ENCODE measurements at regions not wholly inside any gene's neighbourhood (a gene's known extent, or its start where the extent isn't known, plus 50 kb on each side); places are given as distances from the start of the nearest gene placed in this dataset.

DNA sequence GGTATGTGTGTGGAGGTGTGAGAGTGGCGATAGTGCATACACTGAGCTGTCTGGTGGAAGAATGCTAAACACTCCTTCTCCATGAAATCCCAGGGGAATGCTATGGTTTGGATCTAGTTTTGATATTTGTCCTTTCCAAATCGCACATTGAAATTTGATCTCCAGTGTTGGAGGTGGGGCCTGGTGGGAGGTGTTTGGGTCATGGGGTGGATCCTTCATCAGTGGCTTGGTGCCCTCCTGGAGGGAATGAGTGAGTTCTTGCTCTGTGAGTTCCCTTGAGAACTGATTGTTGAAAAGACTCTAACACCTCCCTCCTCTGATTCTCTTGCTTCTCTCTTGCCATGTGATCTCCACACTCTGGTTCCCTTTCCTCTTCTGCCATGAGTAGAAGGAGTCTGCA is 114.1 kb upstream of the HHIP start:
- Histone ChIP-seq H4K91ac (ENCODE audit: low read length) (no peak overlapping the region), H2BK5ac (ENCODE audit: low read depth, low read length, poor library complexity, severe bottlenecking) (no peak overlapping the region), H2AFZ (ENCODE audit: low read depth, low read length) (no peak overlapping the region), H3K79me1 (replicated peaks; ENCODE audit: low read length, poor library complexity, severe bottlenecking) (no peaks in the 10 kb centered on the region), H3K14ac (ENCODE audit: low read length in 2 of 2) (no peak overlapping the region), H2AK5ac (ENCODE audit: low read length, severe bottlenecking) (no peak overlapping the region), H3K4me2 (ENCODE audit: low read length, poor library complexity, severe bottlenecking) (no peak overlapping the region), H3K4me3 (ENCODE audit: insufficient read depth in 1 of 2, low read depth in 1 of 2, low read length in 2 of 2) (no peak overlapping the region), H3K18ac (ENCODE audit: low read depth in 1 of 2, low read length in 2 of 2) (no peak overlapping the region), H3K4me1 (ENCODE audit: control insufficient read depth, insufficient read depth, low read depth, low read length) (no peaks in the 10 kb centered on the region), H2BK12ac (ENCODE audit: low read length in 2 of 2) (no peak overlapping the region), H3K9me3 (ENCODE audit: control insufficient read depth, low read length) (no peaks in the 10 kb centered on the region), H2BK120ac (ENCODE audit: low read depth, low read length) (no peak overlapping the region), H3K9ac (ENCODE audit: low read length) (no peak overlapping the region), H3K23ac (ENCODE audit: low read length in 2 of 2) (no peak overlapping the region), H3K4ac (ENCODE audit: low read depth in 1 of 2, low read length in 2 of 2) (no peak overlapping the region), H4K8ac (ENCODE audit: low read length) (no peak overlapping the region), H3K36me3 (ENCODE audit: control insufficient read depth in 1 of 2, insufficient read depth in 2 of 2, low read depth in 1 of 2, low read length in 2 of 2) (no peaks in the 10 kb centered on the region), H3K27ac (ENCODE audit: low read length, poor library complexity, severe bottlenecking) (no peak overlapping the region), H3K27me3 (ENCODE audit: control insufficient read depth in 1 of 2, insufficient read depth in 1 of 2, low read length in 2 of 2) (no peaks in the 10 kb centered on the region), H2BK15ac (ENCODE audit: low read depth, poor library complexity, severe bottlenecking) (no peak overlapping the region)
- 100% methylated on average over 1 of the region's 2 CpGs for WGBS
- no peak for DNase-seq

DNA sequence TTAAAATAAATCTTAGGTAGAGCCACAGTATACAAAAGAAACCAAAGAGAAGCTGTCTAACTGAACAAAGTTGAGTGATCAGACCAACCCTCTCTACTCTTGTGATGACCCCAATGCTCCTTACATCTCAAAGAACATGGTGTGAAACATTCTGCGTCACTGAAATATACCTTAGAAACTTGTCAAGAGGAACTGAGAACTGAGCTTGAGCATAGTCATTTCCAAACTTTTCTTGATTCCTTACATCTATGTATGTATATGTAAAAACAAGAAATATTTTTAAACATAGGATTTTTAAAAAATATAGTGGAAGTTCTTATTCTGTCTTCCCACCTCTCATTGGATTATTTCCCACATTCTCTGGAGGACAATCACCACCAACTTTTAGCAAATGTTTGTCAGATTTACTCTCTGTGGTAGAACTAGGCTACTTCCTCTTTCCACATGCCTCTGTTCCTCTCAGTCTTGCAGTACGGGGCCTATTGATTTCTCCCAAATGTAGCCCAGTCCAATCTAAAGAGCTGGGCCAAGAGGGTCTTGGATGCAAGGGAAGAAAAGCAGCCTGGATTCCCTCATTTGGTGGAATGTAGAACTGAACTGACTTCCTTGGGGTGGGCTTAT is 98.2 kb upstream of the HHIP start:
- Histone ChIP-seq H2AK5ac (ENCODE audit: low read length, severe bottlenecking) (no peak overlapping the region), H2BK5ac (ENCODE audit: low read depth, low read length, poor library complexity, severe bottlenecking) (no peak overlapping the region), H3K9ac (ENCODE audit: low read length) (no peak overlapping the region), H2BK120ac (ENCODE audit: low read depth, low read length) (no peak overlapping the region), H3K9me3 (ENCODE audit: control insufficient read depth, low read length) (peaks cover 11% of the 10 kb centered on the region), H3K4me2 (ENCODE audit: low read length, poor library complexity, severe bottlenecking) (no peak overlapping the region), H4K91ac (ENCODE audit: low read length) (no peak overlapping the region), H3K4me3 (ENCODE audit: insufficient read depth in 1 of 2, low read depth in 1 of 2, low read length in 2 of 2) (no peak overlapping the region), H3K79me1 (replicated peaks; ENCODE audit: low read length, poor library complexity, severe bottlenecking) (no peaks in the 10 kb centered on the region), H2BK12ac (ENCODE audit: low read length in 2 of 2) (no peak overlapping the region), H3K4me1 (ENCODE audit: control insufficient read depth, insufficient read depth, low read depth, low read length) (no peaks in the 10 kb centered on the region), H3K27ac (ENCODE audit: low read length, poor library complexity, severe bottlenecking) (no peak overlapping the region), H3K14ac (ENCODE audit: low read length in 2 of 2) (no peak overlapping the region), H3K27me3 (ENCODE audit: control insufficient read depth in 1 of 2, insufficient read depth in 1 of 2, low read length in 2 of 2) (no peaks in the 10 kb centered on the region), H3K23ac (ENCODE audit: low read length in 2 of 2) (no peak overlapping the region), H2AFZ (ENCODE audit: low read depth, low read length) (no peak overlapping the region), H3K4ac (ENCODE audit: low read depth in 1 of 2, low read length in 2 of 2) (no peak overlapping the region), H2BK15ac (ENCODE audit: low read depth, poor library complexity, severe bottlenecking) (no peak overlapping the region), H3K18ac (ENCODE audit: low read depth in 1 of 2, low read length in 2 of 2) (no peak overlapping the region), H3K36me3 (ENCODE audit: control insufficient read depth in 1 of 2, insufficient read depth in 2 of 2, low read depth in 1 of 2, low read length in 2 of 2) (no peaks in the 10 kb centered on the region), H4K8ac (ENCODE audit: low read length) (no peak overlapping the region)
- WGBS: 100% methylated on average over 1 of the region's 2 CpGs
- no peak for DNase-seq

DNA sequence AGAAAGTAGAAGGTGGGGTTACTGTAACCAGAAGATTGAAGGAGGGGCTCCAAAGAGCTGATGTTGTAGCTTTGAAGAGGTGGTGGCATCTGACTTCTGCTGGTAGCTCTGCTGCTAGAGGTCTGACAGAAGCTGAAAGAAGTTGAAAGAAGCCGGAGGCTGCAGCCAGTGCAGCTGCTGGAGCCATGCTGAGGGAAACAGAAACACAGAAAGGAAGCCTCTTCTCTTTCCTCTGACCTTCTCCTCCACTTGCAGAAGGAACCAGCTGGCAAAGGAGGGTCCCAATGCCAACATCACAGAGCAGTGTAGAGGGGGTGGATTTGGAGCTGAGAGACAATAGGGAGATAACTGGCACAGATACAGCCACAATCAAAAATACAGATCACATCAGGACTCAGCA is 89.3 kb upstream of the HHIP start:
- Histone ChIP-seq H3K18ac (ENCODE audit: low read depth in 1 of 2, low read length in 2 of 2) (no peak overlapping the region), H2BK15ac (ENCODE audit: low read depth, poor library complexity, severe bottlenecking) (no peak overlapping the region), H3K23ac (ENCODE audit: low read length in 2 of 2) (no peak overlapping the region), H4K91ac (ENCODE audit: low read length) (no peak overlapping the region), H2BK12ac (ENCODE audit: low read length in 2 of 2) (no peak overlapping the region), H3K36me3 (ENCODE audit: control insufficient read depth in 1 of 2, insufficient read depth in 2 of 2, low read depth in 1 of 2, low read length in 2 of 2) (no peaks in the 10 kb centered on the region), H3K14ac (ENCODE audit: low read length in 2 of 2) (no peak overlapping the region), H3K9me3 (ENCODE audit: control insufficient read depth, low read length) (no peaks in the 10 kb centered on the region), H2BK5ac (ENCODE audit: low read depth, low read length, poor library complexity, severe bottlenecking) (no peak overlapping the region), H3K27me3 (ENCODE audit: control insufficient read depth in 1 of 2, insufficient read depth in 1 of 2, low read length in 2 of 2) (no peaks in the 10 kb centered on the region), H3K4ac (ENCODE audit: low read depth in 1 of 2, low read length in 2 of 2) (no peak overlapping the region), H2AK5ac (ENCODE audit: low read length, severe bottlenecking) (no peak overlapping the region), H3K27ac (ENCODE audit: low read length, poor library complexity, severe bottlenecking) (no peak overlapping the region), H3K4me2 (ENCODE audit: low read length, poor library complexity, severe bottlenecking) (no peak overlapping the region), H3K9ac (ENCODE audit: low read length) (no peak overlapping the region), H2AFZ (ENCODE audit: low read depth, low read length) (no peak overlapping the region), H4K8ac (ENCODE audit: low read length) (no peak overlapping the region), H3K4me3 (ENCODE audit: insufficient read depth in 1 of 2, low read depth in 1 of 2, low read length in 2 of 2) (no peak overlapping the region), H3K79me1 (replicated peaks; ENCODE audit: low read length, poor library complexity, severe bottlenecking) (no peaks in the 10 kb centered on the region), H3K4me1 (ENCODE audit: control insufficient read depth, insufficient read depth, low read depth, low read length) (no peaks in the 10 kb centered on the region), H2BK120ac (ENCODE audit: low read depth, low read length) (no peak overlapping the region)
- WGBS: 71% methylated on average over 1 of the region's 1 CpG
- no peak for DNase-seq

DNA sequence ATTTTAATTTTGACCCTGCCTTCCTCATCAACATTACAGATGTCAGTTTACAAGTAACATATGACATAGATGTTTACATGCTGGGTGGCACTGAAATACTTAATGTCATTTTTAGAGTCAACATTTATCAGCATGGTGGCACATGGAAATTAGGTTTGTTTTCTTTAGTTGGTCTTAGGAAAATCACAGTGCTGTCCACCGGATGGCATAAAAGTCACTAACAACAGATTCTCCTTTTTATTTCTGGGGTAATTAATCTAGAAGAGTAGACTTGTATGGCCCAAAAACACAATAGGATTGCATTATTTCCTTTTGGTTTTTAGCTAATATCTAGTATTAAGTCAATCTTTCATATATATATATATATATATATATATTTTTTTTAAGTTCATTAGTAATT is 88.6 kb upstream of the HHIP start:
- Histone ChIP-seq H2AK5ac (ENCODE audit: low read length, severe bottlenecking) (no peak overlapping the region), H2BK120ac (ENCODE audit: low read depth, low read length) (no peak overlapping the region), H4K91ac (ENCODE audit: low read length) (no peak overlapping the region), H3K4me2 (ENCODE audit: low read length, poor library complexity, severe bottlenecking) (no peak overlapping the region), H3K18ac (ENCODE audit: low read depth in 1 of 2, low read length in 2 of 2) (no peak overlapping the region), H2AFZ (ENCODE audit: low read depth, low read length) (no peak overlapping the region), H3K4ac (ENCODE audit: low read depth in 1 of 2, low read length in 2 of 2) (no peak overlapping the region), H2BK5ac (ENCODE audit: low read depth, low read length, poor library complexity, severe bottlenecking) (no peak overlapping the region), H3K36me3 (ENCODE audit: control insufficient read depth in 1 of 2, insufficient read depth in 2 of 2, low read depth in 1 of 2, low read length in 2 of 2) (no peaks in the 10 kb centered on the region), H2BK15ac (ENCODE audit: low read depth, poor library complexity, severe bottlenecking) (no peak overlapping the region), H3K23ac (ENCODE audit: low read length in 2 of 2) (no peak overlapping the region), H3K9me3 (ENCODE audit: control insufficient read depth, low read length) (no peaks in the 10 kb centered on the region), H4K8ac (ENCODE audit: low read length) (no peak overlapping the region), H3K4me3 (ENCODE audit: insufficient read depth in 1 of 2, low read depth in 1 of 2, low read length in 2 of 2) (no peak overlapping the region), H3K79me1 (replicated peaks; ENCODE audit: low read length, poor library complexity, severe bottlenecking) (no peaks in the 10 kb centered on the region), H3K9ac (ENCODE audit: low read length) (no peak overlapping the region), H3K4me1 (ENCODE audit: control insufficient read depth, insufficient read depth, low read depth, low read length) (peaks cover 3% of the 10 kb centered on the region), H3K27ac (ENCODE audit: low read length, poor library complexity, severe bottlenecking) (no peak overlapping the region), H3K27me3 (ENCODE audit: control insufficient read depth in 1 of 2, insufficient read depth in 1 of 2, low read length in 2 of 2) (peaks cover 0 to under 1% of the 10 kb centered on the region in 2 experiments), H3K14ac (ENCODE audit: low read length in 2 of 2) (no peak overlapping the region), H2BK12ac (ENCODE audit: low read length in 2 of 2) (no peak overlapping the region)
- 86% methylated on average over 1 of the region's 1 CpG for WGBS
- DNase-seq: no peak

All from mesenchymal stem cell (in vitro differentiated cells and primary cell).